Uterus (tissue), 3 donors: ENCODE measurements at regions not wholly inside any gene's neighbourhood (a gene's known extent, or its start where the extent isn't known, plus 50 kb on each side); places are given as distances from the start of the nearest gene placed in this dataset.

Experiments used
- DNase-seq, 2 donors: peaks; one replicate each; pipeline ENCODE4 v3.0.0-alpha.2; 2019 to 2020
- H3K27ac ChIP-seq, 2 donors: fragments of 200-600 bp; sonication (generic); 1 replicate in 1 of 2; 2 replicates in 1 of 2; pipeline ENCODE4 v1.5.1; 2016 to 2018
- H3K27me3 ChIP-seq, 2 donors: fragments of 200-600 bp; sonication (generic); one replicate each; pipeline ENCODE4 v1.5.1; 2018 to 2019; ENCODE audit warnings: control low read depth in 1 of 2
- H3K36me3 ChIP-seq, 2 donors: fragments of 200-600 bp; sonication (generic); one replicate each; pipeline ENCODE4 v1.5.1; 2019; ENCODE audit warnings: control low read depth in 1 of 2
- H3K4me1 ChIP-seq, 2 donors: fragments of 200-600 bp; sonication (generic); one replicate each; pipeline ENCODE4 v1.5.1; 2018 to 2019; ENCODE audit warnings: control low read depth in 1 of 2
- H3K4me3 ChIP-seq, 2 donors: fragments of 200-600 bp; sonication (generic); 1 replicate in 1 of 2; 2 replicates in 1 of 2; pipeline ENCODE4 v1.5.1; 2018 to 2019; ENCODE audit warnings: mild to moderate bottlenecking in 1 of 2
- H3K9me3 ChIP-seq, 2 donors: fragments of 200-600 bp; sonication (generic); one replicate each; pipeline ENCODE4 v1.5.1; 2019; ENCODE audit warnings: control low read depth in 1 of 2
- POLR2A ChIP-seq, 2 donors: fragments of 450-650 bp; IDR thresholded peaks; one replicate each; pipeline ENCODE4 v1.6.1; 2016; ENCODE audit warnings: antibody characterized with exemption in 2 of 2, mild to moderate bottlenecking in 1 of 2, moderate library complexity in 1 of 2
- intact Hi-C: fragments of 100-400 bp; cut with DNase I; formaldehyde crosslinking; loops from one replicate; pipeline ENCODE4 v1.15.1; 2023; ENCODE audit warnings: low total_unique reads
- TF ChIP-seq, protein P1 (sequence below), 4 experiments: fragments of 200-600 bp in 2 of 4; fragments of 450-650 bp in 2 of 4; sonication (generic) in 2 of 4; IDR thresholded peaks; one replicate each; pipeline ENCODE4 v1.5.1; 2016 to 2019; ENCODE audit warnings: antibody characterized with exemption in 4 of 4, mild to moderate bottlenecking in 2 of 4, moderate library complexity in 1 of 4
- donor health status: DM: yes; HTN: yes; CAD: no.

GRCh38 chr12:74426091-74426490 is 111.5 kb upstream of the ATXN7L3B start:
- Histone ChIP-seq H3K9me3 (no peaks in the 10 kb centered on the region), H3K27ac (no peak overlapping the region), H3K4me1 (no peaks in the 10 kb centered on the region), H3K4me3 (no peak overlapping the region), H3K27me3 (no peaks in the 10 kb centered on the region), H3K36me3 (no peaks in the 10 kb centered on the region)
- intact Hi-C loops: no loop called here
- TF ChIP-seq, protein P1, sequence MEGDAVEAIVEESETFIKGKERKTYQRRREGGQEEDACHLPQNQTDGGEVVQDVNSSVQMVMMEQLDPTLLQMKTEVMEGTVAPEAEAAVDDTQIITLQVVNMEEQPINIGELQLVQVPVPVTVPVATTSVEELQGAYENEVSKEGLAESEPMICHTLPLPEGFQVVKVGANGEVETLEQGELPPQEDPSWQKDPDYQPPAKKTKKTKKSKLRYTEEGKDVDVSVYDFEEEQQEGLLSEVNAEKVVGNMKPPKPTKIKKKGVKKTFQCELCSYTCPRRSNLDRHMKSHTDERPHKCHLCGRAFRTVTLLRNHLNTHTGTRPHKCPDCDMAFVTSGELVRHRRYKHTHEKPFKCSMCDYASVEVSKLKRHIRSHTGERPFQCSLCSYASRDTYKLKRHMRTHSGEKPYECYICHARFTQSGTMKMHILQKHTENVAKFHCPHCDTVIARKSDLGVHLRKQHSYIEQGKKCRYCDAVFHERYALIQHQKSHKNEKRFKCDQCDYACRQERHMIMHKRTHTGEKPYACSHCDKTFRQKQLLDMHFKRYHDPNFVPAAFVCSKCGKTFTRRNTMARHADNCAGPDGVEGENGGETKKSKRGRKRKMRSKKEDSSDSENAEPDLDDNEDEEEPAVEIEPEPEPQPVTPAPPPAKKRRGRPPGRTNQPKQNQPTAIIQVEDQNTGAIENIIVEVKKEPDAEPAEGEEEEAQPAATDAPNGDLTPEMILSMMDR (IDR thresholded peaks at IDR 0.05): no peak
- TF ChIP-seq POLR2A (IDR thresholded peaks at IDR 0.05): no peak
- no peak for DNase-seq

DNA sequence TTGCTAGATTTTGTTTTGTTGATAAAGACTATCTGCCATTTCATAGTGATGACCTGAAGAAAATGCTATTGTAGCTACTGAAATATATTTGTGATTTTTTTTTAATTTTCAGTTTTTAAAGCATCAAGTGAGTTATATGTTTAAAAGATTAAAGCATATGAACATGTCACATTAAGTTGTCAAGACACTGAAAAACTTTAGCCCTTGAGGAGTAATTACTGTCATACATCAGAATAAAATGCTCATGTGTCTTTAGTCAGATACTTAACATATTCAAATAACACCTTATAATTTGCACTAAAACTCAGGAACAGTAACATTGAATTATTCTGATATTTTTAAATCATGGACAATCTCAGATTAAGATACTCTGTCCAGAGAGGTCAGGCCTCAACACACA is 108.1 kb upstream of the ATXN7L3B start:
- Histone ChIP-seq H3K36me3 (no peaks in the 10 kb centered on the region), H3K27ac (no peak overlapping the region), H3K4me3 (no peak overlapping the region), H3K4me1 (no peaks in the 10 kb centered on the region), H3K9me3 (no peaks in the 10 kb centered on the region), H3K27me3 (no peaks in the 10 kb centered on the region)
- no peak for DNase-seq
- TF ChIP-seq, protein P1 (IDR thresholded peaks at IDR 0.05): no peak
- no peak for TF ChIP-seq POLR2A (IDR thresholded peaks at IDR 0.05)
- intact Hi-C loops: no loop called here

- TF ChIP-seq, protein P1 (IDR thresholded peaks at IDR 0.05): no peak
- no peak for TF ChIP-seq POLR2A (IDR thresholded peaks at IDR 0.05)
- no peak for DNase-seq
- intact Hi-C loops: no loop called here
- H3K9me3 ChIP-seq: no peaks in the 10 kb centered on the region
- H3K4me1 ChIP-seq: no peaks in the 10 kb centered on the region
- H3K27me3 ChIP-seq: no peaks in the 10 kb centered on the region
- no peak overlapping the region for H3K4me3 ChIP-seq
- H3K36me3 ChIP-seq: no peaks in the 10 kb centered on the region
- no peak overlapping the region for H3K27ac ChIP-seq
Observed at GRCh38 chr12:74431801-74432200, 105.8 kb upstream of the ATXN7L3B start.

DNA sequence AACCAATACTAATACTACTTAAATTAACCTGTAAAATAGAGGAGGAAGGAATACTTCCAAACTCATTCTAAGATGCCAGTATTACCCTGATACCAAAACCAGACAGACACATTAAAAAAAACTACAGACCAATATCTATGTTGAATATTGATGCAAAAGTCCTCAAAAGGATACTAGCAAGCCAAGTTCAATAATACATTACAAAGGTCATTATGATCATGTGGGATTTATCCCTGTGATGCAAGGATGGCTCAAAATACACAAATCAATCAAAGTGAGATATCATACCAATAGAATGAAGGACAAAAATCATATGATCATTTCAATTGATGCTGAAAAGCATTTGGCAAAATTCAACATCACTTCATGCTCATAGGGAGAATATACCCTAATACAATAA is 97.2 kb upstream of the ATXN7L3B start:
- intact Hi-C loops: no loop called here
- no peaks in the 10 kb centered on the region for H3K27me3 ChIP-seq
- no peak for DNase-seq
- TF ChIP-seq, protein P1 (IDR thresholded peaks at IDR 0.05): no peak
- TF ChIP-seq POLR2A (IDR thresholded peaks at IDR 0.05): no peak
- H3K9me3 ChIP-seq: no peaks in the 10 kb centered on the region
- no peak overlapping the region for H3K27ac ChIP-seq
- H3K4me1 ChIP-seq: no peaks in the 10 kb centered on the region
- H3K36me3 ChIP-seq: no peaks in the 10 kb centered on the region
- no peak overlapping the region for H3K4me3 ChIP-seq

DNA sequence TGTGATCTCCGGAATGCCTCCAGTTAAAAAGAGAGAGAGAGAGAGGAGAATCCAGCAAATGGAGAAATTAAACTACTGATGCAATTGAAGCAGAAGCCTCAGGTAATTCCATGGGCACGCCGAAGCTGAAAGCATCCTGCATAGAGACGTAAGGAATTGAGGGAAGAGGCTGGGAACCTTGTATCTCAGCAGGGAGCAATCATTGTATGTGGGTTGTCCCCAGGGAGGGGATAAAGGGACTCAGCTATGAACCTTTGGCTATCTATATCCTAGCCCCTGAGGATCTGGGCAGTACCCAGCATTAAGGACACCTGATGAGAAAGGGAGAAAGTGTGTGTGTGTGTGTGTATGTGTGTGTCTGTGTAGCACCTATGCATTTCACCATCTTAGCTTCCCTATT is 95.8 kb upstream of the ATXN7L3B start:
- no peak for DNase-seq

More for the DNA sequence above, 95.8 kb upstream of the ATXN7L3B start:
- Histone ChIP-seq H3K4me3 (no peak overlapping the region), H3K4me1 (no peaks in the 10 kb centered on the region), H3K27ac (no peak overlapping the region), H3K9me3 (no peaks in the 10 kb centered on the region), H3K36me3 (no peaks in the 10 kb centered on the region), H3K27me3 (no peaks in the 10 kb centered on the region)
- intact Hi-C loops: no loop called here
- no peak for TF ChIP-seq POLR2A (IDR thresholded peaks at IDR 0.05)
- TF ChIP-seq, protein P1 (IDR thresholded peaks at IDR 0.05): no peak
